MM.1S (cell line): ENCODE measurements at regions not wholly inside any gene's neighbourhood (a gene's known extent, or its start where the extent isn't known, plus 50 kb on each side); places are given as distances from the start of the nearest gene placed in this dataset.

ENCODE experiments used
- EZH2 ChIP-seq: fragments of 300-600 bp; sonication (generic); optimal IDR thresholded peaks from 2 replicates; pipeline ENCODE3; 2017; ENCODE audit warnings: low read depth, mild to moderate bottlenecking, antibody characterized with exemption, low read length, mixed read lengths
- TF ChIP-seq, protein P1 (sequence below): fragments of 300-600 bp; sonication (generic); IDR thresholded peaks from 2 replicates; pipeline ENCODE4 v1.5.1; 2016; ENCODE audit warnings: antibody characterized with exemption, low read length, mixed read lengths

DNA sequence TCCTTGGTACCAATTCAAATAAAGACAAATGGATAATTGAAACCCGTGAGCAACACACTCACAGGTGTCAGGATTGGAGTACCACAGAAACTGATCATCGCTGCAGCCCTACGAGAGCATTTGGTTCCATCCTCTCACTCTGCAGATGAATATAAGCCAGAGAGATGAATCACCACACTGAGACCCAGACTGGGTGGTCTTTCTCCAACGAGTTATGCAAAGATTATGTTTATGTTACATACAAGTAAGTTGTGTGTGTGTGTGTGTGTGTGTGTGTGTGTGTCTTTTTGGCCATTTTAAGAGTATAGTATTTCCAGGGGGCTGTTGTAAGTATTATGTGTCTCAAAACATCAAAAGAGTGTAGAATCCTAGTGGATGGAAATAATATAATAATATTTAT lies 329.5 kb upstream of the ZFP42 start:
- TF ChIP-seq, protein P1, sequence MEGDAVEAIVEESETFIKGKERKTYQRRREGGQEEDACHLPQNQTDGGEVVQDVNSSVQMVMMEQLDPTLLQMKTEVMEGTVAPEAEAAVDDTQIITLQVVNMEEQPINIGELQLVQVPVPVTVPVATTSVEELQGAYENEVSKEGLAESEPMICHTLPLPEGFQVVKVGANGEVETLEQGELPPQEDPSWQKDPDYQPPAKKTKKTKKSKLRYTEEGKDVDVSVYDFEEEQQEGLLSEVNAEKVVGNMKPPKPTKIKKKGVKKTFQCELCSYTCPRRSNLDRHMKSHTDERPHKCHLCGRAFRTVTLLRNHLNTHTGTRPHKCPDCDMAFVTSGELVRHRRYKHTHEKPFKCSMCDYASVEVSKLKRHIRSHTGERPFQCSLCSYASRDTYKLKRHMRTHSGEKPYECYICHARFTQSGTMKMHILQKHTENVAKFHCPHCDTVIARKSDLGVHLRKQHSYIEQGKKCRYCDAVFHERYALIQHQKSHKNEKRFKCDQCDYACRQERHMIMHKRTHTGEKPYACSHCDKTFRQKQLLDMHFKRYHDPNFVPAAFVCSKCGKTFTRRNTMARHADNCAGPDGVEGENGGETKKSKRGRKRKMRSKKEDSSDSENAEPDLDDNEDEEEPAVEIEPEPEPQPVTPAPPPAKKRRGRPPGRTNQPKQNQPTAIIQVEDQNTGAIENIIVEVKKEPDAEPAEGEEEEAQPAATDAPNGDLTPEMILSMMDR = no peak
- no peak for TF ChIP-seq EZH2
